Large intestine (tissue), 3 donors: ENCODE measurements at regions not wholly inside any gene's neighbourhood (a gene's known extent, or its start where the extent isn't known, plus 50 kb on each side); places are given as distances from the start of the nearest gene placed in this dataset.

Experiments
- DNase-seq, 2 donors: peaks; one replicate each; pipeline versions ENCODE4 v3.0.0 to v3.0.0-alpha.2; 2013
- H3K27ac ChIP-seq: one replicate; pipeline ENCODE4 v1.5.1; 2013; ENCODE audit warnings: low read length
- H3K27me3 ChIP-seq: 2 replicates; pipeline ENCODE4 v1.6.1; 2013; ENCODE audit warnings: low read length; ENCODE audit not compliant: control insufficient read depth, insufficient read depth
- H3K36me3 ChIP-seq: 2 replicates; pipeline ENCODE4 v1.6.1; 2013; ENCODE audit warnings: low read length; ENCODE audit not compliant: control insufficient read depth, insufficient read depth
- H3K4me1 ChIP-seq: one replicate; pipeline ENCODE4 v1.6.1; 2013; ENCODE audit warnings: low read length; ENCODE audit not compliant: control insufficient read depth, insufficient read depth
- H3K4me3 ChIP-seq: one replicate; pipeline ENCODE4 v1.5.1; 2013; ENCODE audit warnings: low read length
- H3K9me3 ChIP-seq: one replicate; pipeline ENCODE4 v1.6.1; 2013; ENCODE audit warnings: mild to moderate bottlenecking, low read depth, low read length, moderate library complexity; ENCODE audit not compliant: control insufficient read depth
- WGBS: methylation state at CpG from one replicate; pipeline ENCODE4 v1.1.5; 2013; ENCODE audit warnings: low lambda C conversion rate; ENCODE audit not compliant: insufficient coverage; 5-methylcytosine and 5-hydroxymethylcytosine counted together

- Histone ChIP-seq H3K27ac (no peak overlapping the region), H3K27me3 (no peaks in the 10 kb centered on the region)
- no CpG with 5 or more reads among the region's 4 CpGs for WGBS
These were observed 348.0 kb downstream of the VPS13C start for GRCh38 chr15:61712129-61712759.

GRCh38 chr15:61702224-61703020 lies 357.8 kb downstream of the VPS13C start:
- WGBS = 100% methylated on average over 1 of the region's 3 CpGs
- no peaks in the 10 kb centered on the region for H3K9me3 ChIP-seq
- no peak overlapping the region for H3K27ac ChIP-seq
- H3K4me3 ChIP-seq = no peak overlapping the region
- no peaks in the 10 kb centered on the region for H3K27me3 ChIP-seq
- DNase-seq = no peak
- no peaks in the 10 kb centered on the region for H3K36me3 ChIP-seq
- no peaks in the 10 kb centered on the region for H3K4me1 ChIP-seq

More at GRCh38 chr15:61712129-61712759, 348.0 kb downstream of the VPS13C start:
- Histone ChIP-seq H3K4me1 (no peaks in the 10 kb centered on the region), H3K9me3 (no peaks in the 10 kb centered on the region), H3K36me3 (no peaks in the 10 kb centered on the region), H3K4me3 (no peak overlapping the region)
- no peak for DNase-seq

GRCh38 chr15:61701455-61701854 lies 358.8 kb downstream of the VPS13C start:
- Histone ChIP-seq H3K4me1 (no peaks in the 10 kb centered on the region), H3K4me3 (no peak overlapping the region), H3K9me3 (no peaks in the 10 kb centered on the region), H3K27ac (no peak overlapping the region), H3K27me3 (no peaks in the 10 kb centered on the region), H3K36me3 (no peaks in the 10 kb centered on the region)
- DNase-seq = no peak
- WGBS = 60% methylated on average over 1 of the region's 4 CpGs

- H3K36me3 ChIP-seq = no peaks in the 10 kb centered on the region
- H3K4me3 ChIP-seq = no peak overlapping the region
- H3K9me3 ChIP-seq = no peaks in the 10 kb centered on the region
- H3K27ac ChIP-seq = no peak overlapping the region
- H3K27me3 ChIP-seq = no peaks in the 10 kb centered on the region
- 93% methylated on average over 2 of the region's 6 CpGs for WGBS
- H3K4me1 ChIP-seq = no peaks in the 10 kb centered on the region
- no peak for DNase-seq
These were observed 359.4 kb downstream of the VPS13C start for GRCh38 chr15:61700803-61701202.

- whole genome bisulfite sequencing = 100% methylated on average over 2 of the region's 2 CpGs
- no peaks in the 10 kb centered on the region for H3K9me3 ChIP-seq
- H3K27me3 ChIP-seq = no peaks in the 10 kb centered on the region
- H3K36me3 ChIP-seq = no peaks in the 10 kb centered on the region
- H3K27ac ChIP-seq = no peak overlapping the region
- no peak overlapping the region for H3K4me3 ChIP-seq
- no peaks in the 10 kb centered on the region for H3K4me1 ChIP-seq
- no peak for DNase-seq
These were observed 362.5 kb downstream of the VPS13C start for GRCh38 chr15:61697796-61698195.

- Histone ChIP-seq H3K4me3 (no peak overlapping the region), H3K9me3 (no peaks in the 10 kb centered on the region), H3K36me3 (no peaks in the 10 kb centered on the region), H3K27me3 (peaks cover 3% of the 10 kb centered on the region), H3K27ac (no peak overlapping the region), H3K4me1 (no peaks in the 10 kb centered on the region)
- DNase-seq = no peak
- no CpG with 5 or more reads among the region's 5 CpGs for WGBS
These were observed 371.2 kb downstream of the VPS13C start for GRCh38 chr15:61689067-61689466.

- H3K4me1 ChIP-seq = no peaks in the 10 kb centered on the region
- DNase-seq = no peak
These were observed 372.6 kb downstream of the VPS13C start for GRCh38 chr15:61687651-61688050.

GRCh38 chr15:61687124-61687523 lies 373.1 kb downstream of the VPS13C start:
- H3K4me1 ChIP-seq = no peaks in the 10 kb centered on the region
- no peak for DNase-seq
- no CpG with 5 or more reads among the region's 6 CpGs for WGBS

More at GRCh38 chr15:61687651-61688050, 372.6 kb downstream of the VPS13C start:
- Histone ChIP-seq H3K27ac (no peak overlapping the region), H3K4me3 (no peak overlapping the region), H3K9me3 (no peaks in the 10 kb centered on the region), H3K27me3 (peaks cover 3% of the 10 kb centered on the region), H3K36me3 (no peaks in the 10 kb centered on the region)

GRCh38 chr15:61685971-61686370 lies 374.3 kb downstream of the VPS13C start:
- Histone ChIP-seq H3K27me3 (peaks cover 3% of the 10 kb centered on the region), H3K27ac (no peak overlapping the region), H3K4me3 (no peak overlapping the region), H3K36me3 (no peaks in the 10 kb centered on the region), H3K9me3 (no peaks in the 10 kb centered on the region), H3K4me1 (no peaks in the 10 kb centered on the region)
- no peak for DNase-seq
- WGBS = no CpG with 5 or more reads among the region's 2 CpGs

More at GRCh38 chr15:61687124-61687523, 373.1 kb downstream of the VPS13C start:
- Histone ChIP-seq H3K9me3 (no peaks in the 10 kb centered on the region), H3K4me3 (no peak overlapping the region), H3K27ac (no peak overlapping the region), H3K27me3 (peaks cover 3% of the 10 kb centered on the region), H3K36me3 (no peaks in the 10 kb centered on the region)

GRCh38 chr15:61685534-61685933 lies 374.7 kb downstream of the VPS13C start:
- DNase-seq = no peak
- Histone ChIP-seq H3K36me3 (no peaks in the 10 kb centered on the region), H3K27me3 (peaks cover 3% of the 10 kb centered on the region), H3K4me1 (no peaks in the 10 kb centered on the region), H3K27ac (no peak overlapping the region), H3K4me3 (no peak overlapping the region), H3K9me3 (no peaks in the 10 kb centered on the region)
- WGBS = no CpG with 5 or more reads among the region's 4 CpGs
